ENCODE measurements at regions not wholly inside any gene's neighbourhood (a gene's known extent, or its start where the extent isn't known, plus 50 kb on each side); places are given as distances from the start of the nearest gene placed in this dataset.

DNA sequence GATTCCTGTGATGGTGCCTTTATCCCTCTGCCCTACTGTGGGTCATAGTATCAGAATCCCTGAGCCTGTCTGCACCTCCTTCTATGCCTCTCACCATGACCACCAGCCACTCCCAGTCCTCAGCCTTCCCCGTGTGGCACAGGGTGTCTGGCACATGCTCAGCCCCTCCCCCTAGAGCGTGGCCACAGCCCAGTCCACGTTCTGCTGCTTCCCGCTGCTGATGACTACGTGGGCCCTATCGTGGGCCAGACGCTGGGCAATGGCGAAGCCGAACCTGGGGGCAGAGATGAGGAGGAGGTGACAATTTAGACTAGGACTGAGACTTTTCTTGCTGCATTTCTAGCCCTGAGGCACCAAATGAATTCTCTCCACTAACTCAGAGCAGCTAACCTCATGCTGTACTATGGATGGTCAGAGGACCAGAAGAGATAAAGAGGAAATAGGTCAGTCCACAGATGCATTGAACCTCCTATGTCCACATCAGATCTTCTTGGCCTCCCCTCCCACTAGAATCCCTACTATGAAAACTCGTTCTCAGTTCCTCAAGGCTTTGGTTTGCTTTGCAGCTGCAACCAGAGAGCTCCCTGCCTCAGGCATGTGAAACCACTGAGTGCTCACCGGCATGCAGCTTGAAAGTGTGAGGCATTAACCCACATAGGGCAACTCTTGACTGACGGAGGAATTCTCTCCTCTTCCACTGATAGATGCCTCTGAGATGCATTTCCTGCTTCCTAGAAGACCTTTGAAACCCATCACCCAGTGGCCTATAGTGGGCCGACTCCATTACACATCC, 126.3 kb upstream of the DHRS4 start (continued):
- TF ChIP-seq FOXA2 (IDR thresholded peaks at IDR 0.05) (no peak), RXRA (IDR thresholded peaks at IDR 0.05) (no peak)

DNA sequence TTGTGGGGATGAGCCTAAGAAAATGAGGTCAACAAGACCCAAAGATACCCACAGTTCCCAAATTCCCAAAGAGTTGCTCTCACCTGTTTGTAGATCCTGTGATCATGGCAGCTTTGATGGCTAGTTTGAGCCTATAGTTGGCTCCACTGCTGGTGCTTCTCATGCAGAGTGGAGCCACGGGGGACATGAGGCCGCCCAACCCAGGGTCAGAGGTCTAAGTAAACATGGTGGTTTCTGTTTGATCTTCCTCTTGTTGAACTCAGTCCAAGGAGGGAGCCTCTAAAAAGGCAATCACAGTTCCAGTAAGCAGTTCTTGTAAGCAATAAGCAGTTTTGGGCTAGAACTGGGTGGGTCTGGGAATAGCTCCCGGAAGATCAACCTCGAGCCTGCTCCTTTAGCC, 125.6 kb upstream of the DHRS4 start:
- Histone ChIP-seq H3K36me3 (ENCODE audit: control insufficient read depth in 4 of 4, insufficient read depth in 3 of 4, low read depth in 1 of 4, low read length in 3 of 4) (no peaks in the 10 kb centered on the region), H3K4me1 (ENCODE audit: control insufficient read depth in 4 of 4, insufficient read depth in 4 of 4, low read length in 3 of 4) (no peaks in the 10 kb centered on the region), H3K27me3 (ENCODE audit: control insufficient read depth in 4 of 4, insufficient read depth in 4 of 4, low read length in 3 of 4) (no peaks in the 10 kb centered on the region), H3K9ac (ENCODE audit: low read depth in 1 of 2, low read length in 2 of 2) (no peak overlapping the region), H3K4me3 (ENCODE audit: low read depth in 1 of 3, low read length in 3 of 3) (no peak overlapping the region), H3K9me3 (ENCODE audit: control insufficient read depth in 4 of 4, low read length in 3 of 4) (no peaks in the 10 kb centered on the region), H3K27ac (ENCODE audit: low read depth in 1 of 2, low read length in 2 of 2) (no peak overlapping the region)
- TF ChIP-seq YY1 (IDR thresholded peaks at IDR 0.05) (no peak), NR2F2 (IDR thresholded peaks at IDR 0.05) (no peak), GABPA (IDR thresholded peaks at IDR 0.05 in 1 of 2, conservative IDR thresholded peaks at IDR 0.05 in 1 of 2) (no peak), REST (IDR thresholded peaks at IDR 0.05) (no peak), TAF1 (conservative IDR thresholded peaks at IDR 0.05) (no peak), RAD21 (IDR thresholded peaks at IDR 0.05) (no peak), ATF3 (IDR thresholded peaks at IDR 0.05) (no peak), HNF4A (conservative IDR thresholded peaks at IDR 0.05) (no peak), FOXA2 (IDR thresholded peaks at IDR 0.05) (no peak), EGR1 (IDR thresholded peaks at IDR 0.05; ENCODE audit: low read depth in 2 of 2) (no peak), HNF4G (IDR thresholded peaks at IDR 0.05) (no peak), MAX (IDR thresholded peaks at IDR 0.05) (no peak), SP1 (IDR thresholded peaks at IDR 0.05) (no peak), FOXA1 (IDR thresholded peaks at IDR 0.05) (no peak)
- TF ChIP-seq, protein P1, sequence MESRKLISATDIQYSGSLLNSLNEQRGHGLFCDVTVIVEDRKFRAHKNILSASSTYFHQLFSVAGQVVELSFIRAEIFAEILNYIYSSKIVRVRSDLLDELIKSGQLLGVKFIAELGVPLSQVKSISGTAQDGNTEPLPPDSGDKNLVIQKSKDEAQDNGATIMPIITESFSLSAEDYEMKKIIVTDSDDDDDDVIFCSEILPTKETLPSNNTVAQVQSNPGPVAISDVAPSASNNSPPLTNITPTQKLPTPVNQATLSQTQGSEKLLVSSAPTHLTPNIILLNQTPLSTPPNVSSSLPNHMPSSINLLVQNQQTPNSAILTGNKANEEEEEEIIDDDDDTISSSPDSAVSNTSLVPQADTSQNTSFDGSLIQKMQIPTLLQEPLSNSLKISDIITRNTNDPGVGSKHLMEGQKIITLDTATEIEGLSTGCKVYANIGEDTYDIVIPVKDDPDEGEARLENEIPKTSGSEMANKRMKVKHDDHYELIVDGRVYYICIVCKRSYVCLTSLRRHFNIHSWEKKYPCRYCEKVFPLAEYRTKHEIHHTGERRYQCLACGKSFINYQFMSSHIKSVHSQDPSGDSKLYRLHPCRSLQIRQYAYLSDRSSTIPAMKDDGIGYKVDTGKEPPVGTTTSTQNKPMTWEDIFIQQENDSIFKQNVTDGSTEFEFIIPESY (IDR thresholded peaks at IDR 0.05): no peak
- TF ChIP-seq, protein P2, sequence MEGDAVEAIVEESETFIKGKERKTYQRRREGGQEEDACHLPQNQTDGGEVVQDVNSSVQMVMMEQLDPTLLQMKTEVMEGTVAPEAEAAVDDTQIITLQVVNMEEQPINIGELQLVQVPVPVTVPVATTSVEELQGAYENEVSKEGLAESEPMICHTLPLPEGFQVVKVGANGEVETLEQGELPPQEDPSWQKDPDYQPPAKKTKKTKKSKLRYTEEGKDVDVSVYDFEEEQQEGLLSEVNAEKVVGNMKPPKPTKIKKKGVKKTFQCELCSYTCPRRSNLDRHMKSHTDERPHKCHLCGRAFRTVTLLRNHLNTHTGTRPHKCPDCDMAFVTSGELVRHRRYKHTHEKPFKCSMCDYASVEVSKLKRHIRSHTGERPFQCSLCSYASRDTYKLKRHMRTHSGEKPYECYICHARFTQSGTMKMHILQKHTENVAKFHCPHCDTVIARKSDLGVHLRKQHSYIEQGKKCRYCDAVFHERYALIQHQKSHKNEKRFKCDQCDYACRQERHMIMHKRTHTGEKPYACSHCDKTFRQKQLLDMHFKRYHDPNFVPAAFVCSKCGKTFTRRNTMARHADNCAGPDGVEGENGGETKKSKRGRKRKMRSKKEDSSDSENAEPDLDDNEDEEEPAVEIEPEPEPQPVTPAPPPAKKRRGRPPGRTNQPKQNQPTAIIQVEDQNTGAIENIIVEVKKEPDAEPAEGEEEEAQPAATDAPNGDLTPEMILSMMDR (IDR thresholded peaks at IDR 0.05; ENCODE audit: low read depth, low read length, missing input control): no peak
- WGBS: 60% methylated on average over 4 of the region's 4 CpGs
- DNase-seq (ENCODE audit: low spot score): no peak

Data from liver (tissue), 8 donors.